GM18498 (cell line): ENCODE measurements at regions not wholly inside any gene's neighbourhood (a gene's known extent, or its start where the extent isn't known, plus 50 kb on each side); places are given as distances from the start of the nearest gene placed in this dataset.
A peak's percentile ranks its signal among the peaks of the same experiment; 100 is the strongest.
"Not testable (repeated sequence)": the region's sequence is repeated elsewhere in the genome, so short reads cannot be mapped to it uniquely, and the experiment has no call there.

Experiments
- ATAC-seq: cut with Tn5 transposase; IDR thresholded peaks from one replicate; pipeline ENCODE4 v1.9.1; 2021; ENCODE audit warnings: mild to moderate bottlenecking, moderate library complexity; ENCODE audit not compliant: unreplicated experiment

- no peak for ATAC-seq
Observed at GRCh38 chr2:6183226-6183625, 491.0 kb downstream of the SOX11 start.

- no peak for ATAC-seq
Observed at GRCh38 chr2:6184532-6185292, 492.5 kb downstream of the SOX11 start.

DNA sequence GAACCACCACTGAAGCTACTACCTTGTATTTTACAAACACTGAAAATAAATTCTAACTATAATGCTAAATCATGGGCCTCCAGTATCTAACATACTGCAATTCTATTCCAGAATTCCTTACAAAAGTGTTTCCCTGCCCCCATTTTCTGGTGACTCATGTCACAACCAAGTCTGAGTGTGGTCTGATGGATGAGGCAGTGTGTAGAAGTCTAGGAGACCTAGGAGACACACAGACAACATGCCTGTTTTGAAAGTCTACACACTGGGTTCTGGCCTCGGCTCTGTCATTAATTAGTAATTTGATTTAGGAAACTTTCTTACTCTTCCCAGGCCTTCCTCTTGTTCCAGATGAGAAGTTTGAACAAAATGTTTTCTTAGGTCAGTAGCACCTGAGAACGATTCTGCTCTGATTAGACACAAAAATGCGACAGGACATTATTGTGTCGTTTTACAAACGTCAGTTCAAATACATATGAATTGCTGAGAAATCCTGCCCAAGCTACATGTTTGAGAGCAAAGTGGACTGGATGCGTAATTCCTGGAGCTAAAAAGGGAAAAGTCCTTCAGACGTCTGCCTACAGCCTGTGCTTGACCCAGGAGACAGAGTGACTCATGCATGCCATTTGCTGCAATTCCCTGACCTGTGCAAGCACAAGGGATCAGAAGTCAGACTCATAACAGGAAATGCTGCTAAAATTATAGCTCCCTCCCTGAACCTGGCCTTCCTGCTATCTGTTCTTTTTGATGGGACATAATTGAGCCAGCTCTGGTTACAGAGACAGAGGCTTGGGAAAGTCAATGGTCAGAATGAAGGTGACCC, 494.4 kb downstream of the SOX11 start:
- no peak for ATAC-seq

- ATAC-seq = no peak
Observed at GRCh38 chr2:6196449-6196848, 504.3 kb downstream of the SOX11 start.

GRCh38 chr2:6198370-6198919, 506.3 kb downstream of the SOX11 start:
- not testable (repeated sequence) for ATAC-seq

GRCh38 chr2:6202756-6203155, 510.6 kb downstream of the SOX11 start:
- no peak for ATAC-seq

DNA sequence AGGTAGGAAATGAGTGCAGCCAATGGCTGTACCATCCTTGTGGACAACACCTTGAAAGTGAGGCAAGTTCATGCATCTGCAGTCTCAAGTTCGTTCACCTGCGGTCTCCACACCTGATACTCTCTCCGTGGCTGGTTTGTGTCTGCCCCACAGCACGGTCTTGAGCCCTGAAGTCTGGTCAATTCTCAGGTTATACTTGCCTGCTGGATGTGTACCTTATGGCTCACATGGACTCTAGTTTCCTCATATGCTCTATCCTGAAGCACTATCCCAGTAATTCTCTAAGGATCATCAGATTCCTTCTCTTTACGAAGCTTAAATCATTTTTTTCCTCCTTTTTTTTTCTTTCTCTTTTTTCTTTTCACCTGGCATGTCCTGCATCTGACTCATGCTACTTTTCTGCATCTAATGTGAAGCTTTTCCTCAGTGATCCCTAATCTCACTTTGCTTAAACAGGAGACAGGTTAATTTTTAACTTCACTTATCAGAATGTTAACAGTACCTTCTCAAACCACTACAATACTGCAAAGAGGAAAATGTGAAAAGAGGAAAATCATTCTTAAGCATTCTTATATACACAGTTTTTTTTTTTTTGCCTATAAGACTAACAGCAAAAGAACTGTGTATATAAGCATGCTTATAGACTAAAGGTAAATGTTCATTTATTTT, 511.2 kb downstream of the SOX11 start:
- ATAC-seq = no peak

DNA sequence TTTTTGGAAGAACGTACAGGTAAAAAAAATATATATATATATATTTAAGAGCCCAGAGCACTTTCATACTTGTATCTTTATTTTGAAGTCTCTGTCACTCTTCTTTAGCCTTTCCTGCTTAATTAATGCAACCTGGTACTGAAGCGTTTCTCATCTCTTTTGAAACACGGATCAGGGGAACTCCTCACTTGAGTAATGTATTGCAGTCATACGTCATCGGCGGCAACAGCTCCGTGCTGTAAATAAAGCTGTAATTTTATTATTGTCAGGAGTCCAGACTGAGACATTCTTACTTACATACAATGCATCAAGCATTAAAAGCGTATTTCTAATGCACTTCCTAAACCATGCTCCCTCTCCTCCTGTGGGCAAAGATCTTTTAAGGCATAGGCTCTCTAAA, 514.7 kb downstream of the SOX11 start:
- no peak for ATAC-seq

DNA sequence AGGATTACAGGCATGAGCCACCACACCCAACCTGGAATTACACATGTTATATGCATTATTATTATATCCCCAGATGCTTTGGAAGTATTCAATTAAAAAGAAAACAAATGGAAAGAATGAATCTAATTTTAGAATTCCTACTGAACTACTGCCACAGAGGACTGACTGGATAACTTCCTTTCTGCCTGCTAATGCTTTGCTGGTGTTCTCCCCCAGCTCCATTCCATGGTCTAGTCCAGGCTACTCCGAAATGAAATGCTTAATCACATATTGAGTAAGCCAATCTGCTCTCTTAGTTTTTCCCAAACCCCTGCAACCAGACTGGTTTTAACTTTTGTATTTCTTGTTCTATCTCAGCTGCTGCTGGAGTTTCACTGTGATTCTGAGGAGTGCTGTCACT, 519.1 kb downstream of the SOX11 start:
- ATAC-seq = no peak

DNA sequence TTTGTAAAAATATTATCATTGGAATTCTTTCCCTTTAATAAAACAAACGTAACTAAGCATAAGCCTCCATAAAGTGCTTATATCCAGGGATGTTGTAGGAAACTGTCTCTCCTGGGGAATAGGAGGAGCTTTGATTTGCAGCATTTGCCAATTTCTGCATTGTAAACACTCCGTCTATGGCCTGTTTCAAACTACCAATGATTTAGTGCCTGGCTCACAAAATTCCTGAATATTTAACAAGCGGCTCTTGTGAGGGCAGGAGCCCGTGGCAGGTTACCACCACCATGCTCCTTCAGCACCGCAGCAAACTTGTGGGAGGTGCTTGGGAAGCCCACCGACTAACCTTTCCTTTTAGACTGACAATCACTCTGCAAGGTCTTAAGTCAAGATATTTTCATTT, 520.3 kb downstream of the SOX11 start:
- no peak for ATAC-seq

DNA sequence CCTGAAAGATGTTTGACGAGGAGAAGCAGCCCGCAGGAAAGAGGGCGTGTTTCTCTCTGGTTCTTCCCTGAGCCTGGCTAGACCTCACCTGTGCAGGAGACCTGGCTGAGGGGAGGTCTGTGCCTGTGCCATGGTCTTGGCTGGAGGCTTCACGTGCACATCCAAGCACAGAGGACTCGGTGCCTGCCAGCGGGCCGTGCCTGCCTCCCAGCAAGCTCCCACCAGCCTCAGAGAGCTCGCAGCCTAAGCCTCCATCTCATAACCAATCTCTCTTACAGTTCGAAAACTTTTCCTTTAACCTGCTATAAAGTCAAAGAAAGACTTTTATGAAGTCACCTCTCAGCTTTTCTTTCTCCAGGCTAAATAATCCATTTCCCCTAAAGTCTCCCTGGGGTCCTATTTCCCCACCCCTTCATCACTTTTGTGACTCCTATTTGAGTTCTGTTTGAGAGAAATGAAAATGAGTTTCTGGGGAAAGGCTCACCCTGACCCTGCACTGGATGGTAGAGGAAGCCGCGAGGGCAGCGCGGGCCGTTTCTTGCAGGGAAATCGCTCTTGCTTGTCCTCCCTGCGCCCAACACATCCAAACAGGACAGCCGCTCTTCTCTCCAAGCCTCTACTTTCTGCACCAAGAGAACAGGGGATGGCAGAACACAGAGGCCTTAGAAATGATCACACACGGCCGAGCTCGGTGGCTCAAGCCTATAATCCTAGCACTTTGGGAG, 521.0 kb downstream of the SOX11 start:
- no peak for ATAC-seq

DNA sequence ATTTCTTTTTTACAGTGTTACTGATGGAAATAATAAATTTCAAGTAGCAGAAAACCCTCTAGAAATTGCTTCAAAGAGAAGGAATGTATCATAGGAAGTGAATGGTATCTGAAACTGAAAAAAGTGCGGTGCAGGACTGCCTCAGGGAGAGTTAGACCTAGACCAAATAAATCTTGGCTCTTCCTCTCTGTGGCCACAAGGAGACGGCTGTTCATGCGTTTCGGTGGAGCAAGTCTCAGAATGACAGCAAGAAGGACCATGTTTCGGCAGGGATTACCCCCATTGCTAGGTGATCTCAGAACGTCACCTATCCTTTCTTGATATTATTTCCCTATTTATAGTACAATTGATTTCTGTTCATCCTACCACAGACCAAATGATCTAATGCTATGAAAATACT, 522.3 kb downstream of the SOX11 start:
- no peak for ATAC-seq

DNA sequence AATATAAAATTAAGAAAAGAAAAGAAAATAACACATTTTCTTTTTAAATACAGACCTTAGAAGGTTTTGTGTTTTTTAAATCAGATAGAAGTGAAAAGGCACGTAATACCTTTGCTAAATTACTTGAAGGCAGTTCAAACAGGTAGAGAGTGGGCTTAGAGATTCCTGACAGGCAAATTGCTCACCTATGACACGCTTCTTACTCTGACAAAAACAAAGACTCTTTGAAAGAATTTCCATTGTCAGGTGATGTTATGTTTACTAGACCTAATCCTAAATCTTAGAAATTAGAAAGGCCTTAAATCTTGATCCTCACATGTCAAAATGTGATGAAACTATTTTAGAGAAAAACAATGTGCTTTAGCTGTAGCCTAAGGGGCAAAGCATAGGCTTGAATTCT, 522.9 kb downstream of the SOX11 start:
- no peak for ATAC-seq

GRCh38 chr2:6216234-6216633, 524.0 kb downstream of the SOX11 start:
- no peak for ATAC-seq

DNA sequence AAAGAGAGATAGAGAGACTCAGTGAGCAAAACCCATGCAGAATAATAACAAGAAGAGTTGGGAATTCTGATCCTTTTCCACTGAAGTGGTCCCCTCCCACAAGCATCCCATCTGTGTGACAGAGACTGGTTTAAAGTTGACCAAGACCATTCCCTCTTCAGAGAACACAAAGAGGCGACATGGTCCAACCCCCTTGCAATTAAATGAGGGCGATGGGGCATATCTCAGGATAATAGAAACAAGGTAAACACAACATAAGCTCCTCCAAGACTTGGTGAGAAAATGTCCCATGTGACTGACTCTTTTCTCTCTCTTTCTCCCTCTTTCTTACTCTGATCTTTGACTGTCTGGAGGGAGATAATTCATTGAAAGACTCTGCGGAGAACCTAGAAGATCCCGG, 526.7 kb downstream of the SOX11 start:
- ATAC-seq = no peak

DNA sequence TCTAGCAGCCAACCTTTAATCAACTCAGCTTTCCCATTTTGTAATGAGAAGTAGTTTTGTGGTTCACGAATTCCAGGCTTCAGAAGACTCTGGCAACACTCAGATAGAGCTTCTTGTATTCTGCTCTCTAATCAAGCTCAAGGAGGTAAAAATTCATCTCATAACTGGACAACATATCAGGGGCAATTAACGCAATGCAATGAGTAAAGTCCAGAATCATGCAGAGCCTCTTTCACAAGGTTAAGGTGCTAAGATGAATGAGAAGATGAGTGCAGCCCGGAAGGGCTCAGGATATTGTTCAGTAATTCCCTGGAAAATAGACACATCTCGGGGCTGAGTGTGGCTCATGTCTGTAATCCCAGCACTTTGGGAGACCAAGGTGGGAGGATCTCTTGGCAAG, 527.7 kb downstream of the SOX11 start:
- no peak for ATAC-seq

GRCh38 chr2:6222296-6222695, 530.1 kb downstream of the SOX11 start:
- no peak for ATAC-seq

DNA sequence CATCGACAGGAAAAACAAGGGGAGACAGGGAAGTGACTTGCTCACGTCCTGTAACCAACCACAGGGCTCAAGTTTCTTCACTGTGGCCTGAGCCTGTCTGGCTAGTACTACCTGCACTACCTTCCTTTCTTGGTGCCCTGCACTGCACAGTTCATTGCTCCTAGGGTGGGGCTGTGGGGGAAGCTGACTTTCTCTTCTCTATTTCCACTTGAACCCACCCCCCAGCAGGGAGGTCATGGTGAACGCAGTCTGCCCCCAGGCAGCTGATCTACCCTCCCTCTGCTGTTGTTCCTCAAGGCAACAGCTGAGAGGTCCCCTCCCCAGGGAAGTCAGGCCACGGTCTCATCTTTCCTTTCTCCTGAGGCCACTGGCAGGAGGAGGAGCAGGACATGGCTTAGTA, 532.1 kb downstream of the SOX11 start:
- peak; percentile 72 for ATAC-seq

DNA sequence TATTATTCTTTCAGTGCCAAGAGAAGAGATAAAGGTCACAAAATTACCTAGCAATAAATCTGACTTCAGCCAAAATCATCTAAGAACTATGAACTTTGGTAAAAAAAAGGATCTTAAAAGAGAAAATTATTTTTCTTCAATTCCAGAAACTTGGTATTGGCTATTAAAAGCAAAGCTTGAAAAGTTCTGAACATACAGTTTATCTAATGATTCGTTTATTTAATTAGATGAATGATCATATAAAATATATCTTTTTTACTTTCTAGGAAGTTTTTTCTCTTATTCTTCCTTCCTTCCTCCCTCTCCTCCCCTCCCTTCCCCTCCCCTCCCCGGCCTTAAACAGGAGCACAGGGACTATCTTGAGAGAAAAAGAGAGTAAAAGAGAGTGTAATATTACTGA, 536.1 kb downstream of the SOX11 start:
- no peak for ATAC-seq

DNA sequence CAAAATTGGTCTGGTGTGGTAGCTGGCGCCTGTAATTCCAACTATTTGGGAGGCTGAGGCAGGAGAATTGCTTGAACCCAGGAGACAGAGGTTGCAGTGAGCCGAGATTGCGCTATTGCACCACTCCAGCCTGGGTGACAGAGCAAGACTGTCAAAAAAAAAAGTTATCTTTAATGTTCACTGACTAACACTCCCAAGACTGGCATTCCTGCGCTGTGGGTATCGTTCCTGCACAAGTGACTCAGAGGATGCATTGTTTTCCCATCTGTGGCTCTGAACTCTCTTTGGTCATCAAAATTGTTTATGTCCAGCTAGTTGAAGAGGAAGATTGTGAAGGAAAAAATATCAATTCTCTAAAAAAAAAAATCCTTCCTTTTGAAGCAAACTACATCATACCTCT, 539.0 kb downstream of the SOX11 start:
- no peak for ATAC-seq

- ATAC-seq = no peak
Observed at GRCh38 chr2:6233993-6234392, 541.8 kb downstream of the SOX11 start.
